IMR-90 (cell line): ENCODE measurements at regions not wholly inside any gene's neighbourhood (a gene's known extent, or its start where the extent isn't known, plus 50 kb on each side); places are given as distances from the start of the nearest gene placed in this dataset.

Source experiments
- ATAC-seq: fragments of 200-7000 bp; cut with Tn5 transposase; 2 replicates; pipeline ENCODE4 v1.9.1; 2020; ENCODE audit warnings: low read depth, mild to moderate bottlenecking, moderate library complexity
- BruUV-seq: library from RNA; stranded (reverse); fragments of 400-500 nt; replicated peaks from 2 replicates; lab custom pipeline; 2021; lab: Mats Ljungman, UMichigan
- CTCF ChIA-PET: fragments of 300-600 bp; formaldehyde crosslinking; extraction: SDS; loops from one replicate; lab custom pipeline; 2021; ENCODE audit warnings: antibody characterized with exemption; lab: Yijun Ruan, JAX
- POLR2A ChIA-PET: fragments of 300-600 bp; sonication (Branson Sonifier 250); formaldehyde crosslinking; loops from one replicate; lab custom pipeline; 2022; ENCODE audit warnings: antibody characterized with exemption; ENCODE audit not compliant: unreplicated experiment; lab: Charles Lee
- DNase-seq: peaks from one replicate; pipeline ENCODE4 v3.0.0; 2013
- H2AFZ ChIP-seq: replicated peaks from 2 replicates; pipeline ENCODE3; 2013; ENCODE audit warnings: low read length, mild to moderate bottlenecking; ENCODE audit not compliant: poor library complexity
- H2AK5ac ChIP-seq: 2 replicates; pipeline ENCODE4 v1.6.1; 2013; ENCODE audit warnings: low read depth, low read length, inconsistent platforms
- H2AK9ac ChIP-seq: replicated peaks from 2 replicates; pipeline ENCODE3; 2013; ENCODE audit warnings: mild to moderate bottlenecking, low read depth, low read length, moderate library complexity; ENCODE audit not compliant: poor library complexity
- H2BK120ac ChIP-seq: 2 replicates; pipeline ENCODE4 v1.6.1; 2013; ENCODE audit warnings: low read depth, low read length, inconsistent platforms
- H2BK15ac ChIP-seq: 3 replicates; pipeline ENCODE4 v1.6.1; 2013; ENCODE audit warnings: low read depth, low read length, inconsistent platforms
- H2BK20ac ChIP-seq: 2 replicates; pipeline ENCODE4 v1.6.1; 2013; ENCODE audit warnings: low read depth, mild to moderate bottlenecking, inconsistent platforms, low read length, moderate library complexity
- H2BK5ac ChIP-seq: 2 replicates; pipeline ENCODE4 v1.6.1; 2013; ENCODE audit warnings: mild to moderate bottlenecking, low read depth, low read length, inconsistent platforms; ENCODE audit not compliant: poor library complexity, severe bottlenecking
- H3K14ac ChIP-seq: replicated peaks from 2 replicates; pipeline ENCODE4 v1.6.1; 2013; ENCODE audit warnings: low read depth, low read length, inconsistent platforms
- H3K18ac ChIP-seq: 2 replicates; pipeline ENCODE4 v1.6.1; 2013; ENCODE audit warnings: low read depth, low read length, control low read depth
- H3K23ac ChIP-seq: 2 replicates; pipeline ENCODE4 v1.6.1; 2013; ENCODE audit warnings: low read depth, low read length, inconsistent platforms
- H3K27ac ChIP-seq: 2 replicates; pipeline ENCODE4 v1.5.1; 2013; ENCODE audit warnings: mild to moderate bottlenecking, control low read depth, low read length; ENCODE audit not compliant: insufficient read depth
- H3K27me3 ChIP-seq: 2 replicates; pipeline ENCODE4 v1.6.1; 2013; ENCODE audit warnings: low read length; ENCODE audit not compliant: control insufficient read depth, insufficient read depth
- H3K36me3 ChIP-seq: 2 replicates; pipeline ENCODE4 v1.6.1; 2013; ENCODE audit warnings: low read length, mixed read lengths; ENCODE audit not compliant: control insufficient read depth, insufficient read depth
- H3K4ac ChIP-seq: 2 replicates; pipeline ENCODE4 v1.6.1; 2013; ENCODE audit warnings: low read depth, low read length, inconsistent platforms
- H3K4me1 ChIP-seq: 2 replicates; pipeline ENCODE4 v1.6.1; 2013; ENCODE audit warnings: low read length, mixed read lengths; ENCODE audit not compliant: control insufficient read depth, insufficient read depth
- H3K4me2 ChIP-seq: 2 replicates; pipeline ENCODE4 v1.6.1; 2013; ENCODE audit warnings: low read depth, mild to moderate bottlenecking, control low read depth, low read length, moderate library complexity
- H3K4me3 ChIP-seq: 2 replicates; pipeline ENCODE4 v1.5.1; 2013; ENCODE audit warnings: low read depth, mild to moderate bottlenecking, control low read depth, low read length, moderate library complexity; ENCODE audit not compliant: insufficient read depth
- H3K56ac ChIP-seq: 2 replicates; pipeline ENCODE4 v1.6.1; 2013; ENCODE audit warnings: low read length, inconsistent platforms; ENCODE audit not compliant: insufficient read depth; ENCODE audit errors: extremely low read depth
- H3K79me1 ChIP-seq, 2 experiments: 2 replicates each; pipeline ENCODE4 v1.6.1; 2013; ENCODE audit warnings: low read length in 2 of 2, inconsistent platforms in 1 of 2, low read depth in 1 of 2
- H3K9ac ChIP-seq: 2 replicates; pipeline ENCODE4 v1.6.1; 2013; ENCODE audit warnings: low read depth, low read length, control low read depth
- H3K9me1 ChIP-seq: 2 replicates; pipeline ENCODE4 v1.6.1; 2013; ENCODE audit warnings: low read length, inconsistent platforms; ENCODE audit not compliant: insufficient read depth
- H3K9me3 ChIP-seq: 2 replicates; pipeline ENCODE4 v1.6.1; 2013; ENCODE audit warnings: low read length; ENCODE audit not compliant: control insufficient read depth, insufficient read depth
- H4K20me1 ChIP-seq: 2 replicates; pipeline ENCODE4 v1.6.1; 2013; ENCODE audit warnings: low read length, inconsistent platforms; ENCODE audit not compliant: insufficient read depth
- H4K5ac ChIP-seq: 2 replicates; pipeline ENCODE4 v1.6.1; 2013; ENCODE audit warnings: mild to moderate bottlenecking, low read depth, low read length, control low read depth
- H4K8ac ChIP-seq, 2 experiments: 2 replicates each; pipeline ENCODE4 v1.6.1; 2013; ENCODE audit warnings: low read depth in 2 of 2, low read length in 2 of 2, control low read depth in 1 of 2, inconsistent platforms in 1 of 2
- H4K91ac ChIP-seq: 2 replicates; pipeline ENCODE4 v1.6.1; 2013; ENCODE audit warnings: low read depth, low read length, inconsistent platforms; ENCODE audit not compliant: insufficient read depth
- CEBPB ChIP-seq: IDR thresholded peaks from 2 replicates; pipeline ENCODE4 v1.6.1; 2012; ENCODE audit warnings: low read depth, low read length, improper control_type of control experiment
- ELK1 ChIP-seq: fragments of 150-350 bp; IDR thresholded peaks from 2 replicates; pipeline ENCODE4 v1.6.1; 2016; ENCODE audit warnings: low read depth, mild to moderate bottlenecking, low read length, moderate library complexity, borderline replicate concordance
- MXI1 ChIP-seq: IDR thresholded peaks from 2 replicates; pipeline ENCODE4 v1.6.1; 2012; ENCODE audit warnings: low read depth, mild to moderate bottlenecking, low read length, moderate library complexity, borderline replicate concordance
- RFX5 ChIP-seq: IDR thresholded peaks from 2 replicates; pipeline ENCODE4 v1.8.0; 2012; ENCODE audit warnings: low read depth, mild to moderate bottlenecking, low read length, moderate library complexity
- WGBS, 2 experiments: methylation state at CpG; one replicate each; pipeline versions ENCODE4 v1.1.5 to v1.1.7; 2013; ENCODE audit warnings: missing lambda C conversion rate in 2 of 2; ENCODE audit not compliant: insufficient read length in 1 of 2; ENCODE audit errors: extremely low coverage in 2 of 2; 5-methylcytosine and 5-hydroxymethylcytosine counted together
- dilution Hi-C: fragments of 300-500 bp; cut with HindIII; formaldehyde crosslinking; loops from one replicate; pipeline ENCODE4 v1.14.3; 2018; ENCODE audit warnings: low sequenced_read_pairs; ENCODE audit not compliant: unreplicated experiment
- in situ Hi-C: fragments of 300-500 bp; cut with MboI; formaldehyde crosslinking; loops from 3 replicates; pipeline ENCODE4 v1.14.3; 2019; ENCODE audit warnings: low sequenced_read_pairs, inconsistent platforms, mixed read lengths
- intact Hi-C: fragments of 100-400 bp; cut with micrococcal nuclease; formaldehyde crosslinking; loops from 2 replicates; pipeline ENCODE4 v1.10.0; 2022

- H2BK15ac ChIP-seq, result peak overlapping the region; percentile 48; the same call in 2 of the 3 replicates
- H2BK5ac ChIP-seq, result peak overlapping the region; percentile 43
These were observed 514.0 kb upstream of the ADAMTS5 start for GRCh38 chr21:27480841-27481261.

More at GRCh38 chr21:27480841-27481261, 514.0 kb upstream of the ADAMTS5 start:
- peak overlapping the region; percentile 77; the same call in 1 of the 2 replicates for H2AK5ac ChIP-seq
- no peaks in the 10 kb centered on the region for H3K36me3 ChIP-seq
- H3K9me1 ChIP-seq, result no peaks in the 10 kb centered on the region
- no peaks in the 10 kb centered on the region for H3K27me3 ChIP-seq
- H3K4me3 ChIP-seq, result no peak overlapping the region
- H3K79me1 ChIP-seq, result no peaks in the 10 kb centered on the region
- TF ChIP-seq CEBPB (peak; percentile 76), MXI1 (no peak), RFX5 (no peak), ELK1 (no peak)
- no peaks in the 10 kb centered on the region for H4K20me1 ChIP-seq
- no TSS peak for BruUV-seq
- peak; percentile 64 for DNase-seq
- ChIA-PET CTCF (interaction anchor here (0.7 kb wide), 1 partner anchor 637 kb away, joined by 3 read pairs; no protein-coding TSS in a partner anchor), POLR2A (no interaction called here)
- H3K9me3 ChIP-seq, result peaks cover 4% of the 10 kb centered on the region; the same call in 1 of the 2 replicates
- no CpG with 5 or more reads among the region's 2 CpGs for WGBS, 2 experiments
- peak overlapping the region; percentile 72; the same call in 1 of the 2 replicates for H4K5ac ChIP-seq
- no peak overlapping the region for H2AFZ ChIP-seq
- H4K91ac ChIP-seq, result no peak overlapping the region; the same call in 1 of the 2 replicates
- in situ Hi-C loops, result no loop called here
- H3K4me2 ChIP-seq, result no peak overlapping the region; the same call in 1 of the 2 replicates
- no peak overlapping the region for H3K27ac ChIP-seq
- peak overlapping the region; percentile 64; the same call in 1 of the 2 replicates for H3K4ac ChIP-seq
- peaks cover 6% of the 10 kb centered on the region for H3K4me1 ChIP-seq
- H2BK20ac ChIP-seq, result peak overlapping the region; percentile 79
- H3K18ac ChIP-seq, result peak overlapping the region; percentile 86; the same call in 1 of the 2 replicates
- ATAC-seq, result peak; percentile 51; the same call in 1 of the 2 replicates
- H2BK120ac ChIP-seq, result peak overlapping the region; percentile 73; the same call in 1 of the 2 replicates
- no peak overlapping the region for H3K9ac ChIP-seq
- no peak overlapping the region for H2AK9ac ChIP-seq
- dilution Hi-C loops, result no loop called here
- H3K14ac ChIP-seq, result no peak overlapping the region
- intact Hi-C loops, result no loop called here
- no peak overlapping the region for H3K23ac ChIP-seq
- no peak overlapping the region for H4K8ac ChIP-seq
- H3K56ac ChIP-seq, result no peak overlapping the region
